ENCODE measurements at regions not wholly inside any gene's neighbourhood (a gene's known extent, or its start where the extent isn't known, plus 50 kb on each side); places are given as distances from the start of the nearest gene placed in this dataset.
A peak's percentile ranks its signal among the peaks of the same experiment; 100 is the strongest.

GRCh38 chr17:69856946-69857345, 218.1 kb upstream of the KCNJ16 start:
- no peak for DNase-seq

- DNase-seq = no peak
Measured at GRCh38 chr17:69857412-69857835, 217.6 kb upstream of the KCNJ16 start.

GRCh38 chr17:69858460-69858859, 216.6 kb upstream of the KCNJ16 start:
- no peak for DNase-seq

DNA sequence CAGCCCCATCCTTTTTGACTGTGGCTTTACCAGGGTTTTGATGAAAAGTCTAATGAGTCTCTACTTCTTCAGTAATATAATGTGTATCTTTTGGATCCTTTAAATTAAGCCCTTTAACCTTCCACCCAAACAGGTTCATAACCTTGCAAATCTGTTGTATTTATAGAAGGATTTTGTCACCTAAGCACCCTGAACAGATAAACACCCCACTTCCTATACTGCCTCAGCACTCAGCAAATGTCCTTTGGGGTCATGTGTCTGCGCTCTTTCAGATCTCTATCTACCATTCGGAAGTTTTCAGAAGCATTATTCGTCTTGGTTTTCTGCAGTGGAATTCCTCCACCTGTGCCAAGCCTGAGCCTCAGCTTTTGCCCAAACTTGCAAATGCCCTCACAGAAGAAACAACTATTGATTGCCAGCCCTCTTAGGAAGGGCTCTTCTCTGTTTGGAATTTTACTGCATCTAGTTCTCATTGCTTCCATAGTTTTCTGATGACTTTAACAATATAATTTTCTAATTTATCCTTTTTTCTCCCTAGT, 214.8 kb upstream of the KCNJ16 start:
- no peak for DNase-seq

- DNase-seq = no peak
Measured at GRCh38 chr17:69864462-69864861, 210.6 kb upstream of the KCNJ16 start.

DNA sequence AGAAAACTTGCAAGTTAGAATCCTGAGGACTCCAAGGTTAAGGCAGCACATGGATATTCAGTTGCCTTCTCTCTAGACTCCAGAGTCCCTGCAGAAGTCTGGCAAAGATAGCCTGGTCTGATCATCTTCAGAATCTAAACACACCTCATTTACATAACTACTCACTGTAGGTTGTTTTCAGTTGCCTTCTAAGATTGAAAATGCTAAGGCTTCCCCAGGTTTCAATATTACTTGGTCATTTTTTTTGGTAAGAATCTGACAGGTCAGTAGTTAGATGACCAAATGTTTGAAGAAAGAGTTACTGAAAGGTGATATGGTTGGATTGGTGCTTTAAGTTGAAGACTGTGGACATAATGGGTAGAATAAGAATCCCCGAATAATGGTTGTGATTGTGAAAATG, 205.4 kb upstream of the KCNJ16 start:
- DNase-seq = no peak

GRCh38 chr17:69870091-69870530, 204.9 kb upstream of the KCNJ16 start:
- DNase-seq = peak; percentile 100

DNA sequence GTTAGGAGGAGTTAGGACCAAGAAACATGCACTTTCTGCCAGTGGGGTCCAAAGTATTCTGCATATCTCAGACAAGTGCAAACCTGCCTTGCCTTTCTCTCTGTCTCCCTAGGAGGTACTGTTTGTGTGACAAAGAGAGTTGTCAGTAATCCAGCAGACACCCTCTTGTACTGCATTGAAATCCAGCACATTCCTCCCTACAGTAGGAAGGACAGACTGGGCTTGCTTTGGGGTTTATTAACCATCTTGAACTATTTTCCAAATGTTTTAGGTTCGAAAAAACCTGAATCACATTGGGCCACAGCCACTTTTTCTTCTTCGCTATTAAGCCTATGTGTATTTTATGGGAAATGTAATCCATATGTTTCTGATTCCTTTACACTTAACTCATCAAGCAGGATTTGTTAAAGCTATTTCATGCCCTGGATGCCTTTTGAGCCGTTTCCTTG, 204.2 kb upstream of the KCNJ16 start:
- DNase-seq = peak; percentile 91

DNA sequence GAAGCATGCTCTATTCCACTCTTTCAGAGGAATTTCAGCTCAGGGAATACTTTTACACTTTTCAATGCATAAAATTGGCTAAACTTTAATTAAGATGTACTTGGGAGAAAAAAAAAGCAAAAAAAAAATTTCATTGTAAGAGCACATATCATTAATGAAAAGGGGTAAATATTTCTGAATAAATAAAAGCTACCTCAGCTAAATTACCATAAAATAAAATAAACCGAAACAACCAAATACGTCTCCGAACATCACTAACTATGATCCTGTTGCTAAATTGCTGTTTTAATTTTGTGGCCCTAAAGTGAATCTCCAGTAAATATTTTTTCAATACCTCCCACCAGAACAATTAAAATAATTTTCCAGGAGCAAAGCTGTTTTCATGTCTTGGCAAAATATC, 203.7 kb upstream of the KCNJ16 start:
- DNase-seq = no peak

DNA sequence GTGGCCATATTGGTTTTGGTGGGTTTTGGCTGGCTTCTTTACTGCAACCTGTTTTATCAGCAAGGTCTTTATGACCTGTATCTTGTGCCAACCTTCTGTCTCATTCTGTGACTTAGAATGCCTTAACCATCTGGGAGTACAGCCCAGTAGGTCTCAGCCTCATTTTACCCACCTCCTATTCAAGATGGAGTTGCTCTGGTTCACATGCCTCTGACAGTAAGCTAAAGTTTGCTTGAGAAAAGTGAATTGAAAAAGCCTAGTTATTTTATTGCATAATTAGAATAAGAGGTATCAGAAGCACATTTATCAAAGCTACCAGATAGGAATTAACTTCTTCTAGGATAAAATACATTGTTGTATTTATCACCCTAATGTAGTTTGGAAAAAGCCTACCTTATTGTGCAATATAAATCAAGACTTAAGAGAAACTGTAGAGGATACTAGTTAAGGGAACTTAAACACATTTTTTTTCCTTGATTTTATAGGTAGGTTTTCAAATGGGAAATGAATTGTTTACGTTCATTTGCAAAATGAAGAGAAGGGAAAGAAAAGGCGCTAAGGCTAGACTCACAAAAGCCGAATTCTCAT, 202.3 kb upstream of the KCNJ16 start:
- no peak for DNase-seq

GRCh38 chr17:69874175-69874670, 200.8 kb upstream of the KCNJ16 start:
- DNase-seq = peak; percentile 73

- no peak for DNase-seq
Measured at GRCh38 chr17:69876757-69877156, 198.3 kb upstream of the KCNJ16 start.

DNA sequence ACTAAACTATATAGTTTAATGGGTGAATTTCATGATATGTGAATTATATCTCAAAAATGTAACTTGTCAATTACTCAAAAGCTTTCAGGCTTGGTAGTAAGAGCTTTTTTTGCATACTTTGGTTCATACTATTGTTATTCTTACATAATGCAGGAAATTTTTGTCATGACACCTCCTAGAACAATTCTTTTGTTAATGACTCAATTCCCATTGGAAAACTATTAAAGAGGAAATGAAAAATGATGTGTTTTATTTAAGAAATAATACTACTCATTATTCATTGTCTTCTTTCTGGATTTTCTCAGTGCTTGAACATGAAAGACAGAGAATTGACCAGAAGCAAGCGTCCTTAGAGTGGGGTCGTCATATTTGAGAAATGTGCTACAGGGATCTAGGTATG, 196.4 kb upstream of the KCNJ16 start:
- DNase-seq = no peak

DNA sequence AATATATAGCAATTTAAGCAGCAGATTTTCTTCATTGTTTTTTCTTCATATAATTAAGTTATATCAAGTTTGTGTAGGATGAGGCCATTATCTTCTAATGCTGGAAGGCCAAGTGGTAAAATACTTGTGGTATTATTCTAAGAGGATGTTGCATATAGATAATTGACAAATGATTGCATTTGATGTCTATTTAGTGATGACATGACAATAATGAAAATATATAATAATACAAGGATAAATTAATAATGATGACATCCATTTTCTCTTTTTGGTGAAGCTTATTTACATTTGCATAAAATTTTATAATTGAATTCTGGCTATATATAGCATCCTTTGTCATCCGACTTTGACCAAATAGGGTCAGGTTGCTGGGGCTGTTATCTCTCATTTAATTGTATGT, 195.4 kb upstream of the KCNJ16 start:
- DNase-seq = no peak

GRCh38 chr17:69880591-69881112, 194.4 kb upstream of the KCNJ16 start:
- DNase-seq = no peak

DNA sequence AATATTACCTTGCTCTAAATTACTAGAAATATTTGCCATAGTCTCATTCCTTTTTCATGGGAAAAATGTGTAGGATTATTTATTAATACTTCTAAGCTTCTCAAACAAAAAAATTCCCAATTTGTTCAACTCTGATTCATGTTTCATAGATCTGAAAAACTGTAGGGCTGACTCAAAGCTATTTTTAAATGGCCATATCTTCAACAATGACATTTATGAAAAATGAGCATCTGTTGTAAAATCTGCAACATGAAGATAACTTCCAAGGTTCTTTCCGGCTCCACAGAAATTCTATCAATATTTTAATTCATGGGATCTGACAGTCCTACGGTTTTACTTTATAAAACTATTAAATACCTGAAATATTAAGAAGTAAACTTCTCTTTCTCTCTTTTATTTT, 192.7 kb upstream of the KCNJ16 start:
- DNase-seq = no peak

GRCh38 chr17:69883120-69883519, 191.9 kb upstream of the KCNJ16 start:
- no peak for DNase-seq

DNA sequence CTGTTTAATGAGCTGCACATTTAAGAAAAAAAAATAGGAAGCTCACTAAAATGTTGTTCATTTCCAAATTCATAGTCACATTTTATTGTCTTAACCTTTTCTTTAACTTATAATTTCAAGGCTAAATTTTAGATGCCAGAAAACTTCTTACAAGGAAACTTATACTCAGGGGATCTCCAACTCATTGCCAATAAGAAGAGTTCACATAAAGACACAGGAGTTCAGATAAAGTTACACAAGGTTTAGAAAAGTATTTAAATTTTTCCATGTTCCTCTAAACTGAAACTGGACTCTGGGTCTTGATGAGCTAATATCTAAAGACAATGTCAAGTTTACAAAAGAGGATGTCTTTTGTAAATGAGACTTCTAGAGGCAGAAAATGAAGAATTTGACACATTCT, 190.7 kb upstream of the KCNJ16 start:
- DNase-seq = no peak

DNA sequence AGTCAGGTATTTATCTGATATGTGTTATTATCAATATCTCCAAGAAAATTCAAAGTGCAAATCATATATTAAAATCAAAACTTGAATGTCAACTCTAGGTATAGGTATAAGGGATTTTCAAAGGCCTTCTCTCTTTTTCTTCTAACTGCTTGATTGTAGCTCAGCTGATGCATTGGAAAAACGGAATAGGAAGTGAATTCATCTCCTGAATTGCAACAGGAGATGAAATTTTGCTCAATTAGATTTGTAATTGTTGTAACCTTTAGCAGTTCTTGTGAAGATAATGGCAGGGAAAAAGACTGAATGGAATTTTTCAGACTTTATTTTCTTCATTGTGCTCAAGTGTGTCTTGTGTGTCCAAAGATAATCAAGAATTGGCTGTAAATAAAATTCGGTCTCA, 190.2 kb upstream of the KCNJ16 start:
- DNase-seq = no peak

GRCh38 chr17:69898601-69899000, 176.4 kb upstream of the KCNJ16 start:
- no peak for DNase-seq

- no peak for DNase-seq
Measured at GRCh38 chr17:69900101-69900500, 174.9 kb upstream of the KCNJ16 start.

GRCh38 chr17:69900829-69901228, 174.2 kb upstream of the KCNJ16 start:
- DNase-seq = no peak

- no peak for DNase-seq
Measured at GRCh38 chr17:69906306-69906705, 168.7 kb upstream of the KCNJ16 start.

DNA sequence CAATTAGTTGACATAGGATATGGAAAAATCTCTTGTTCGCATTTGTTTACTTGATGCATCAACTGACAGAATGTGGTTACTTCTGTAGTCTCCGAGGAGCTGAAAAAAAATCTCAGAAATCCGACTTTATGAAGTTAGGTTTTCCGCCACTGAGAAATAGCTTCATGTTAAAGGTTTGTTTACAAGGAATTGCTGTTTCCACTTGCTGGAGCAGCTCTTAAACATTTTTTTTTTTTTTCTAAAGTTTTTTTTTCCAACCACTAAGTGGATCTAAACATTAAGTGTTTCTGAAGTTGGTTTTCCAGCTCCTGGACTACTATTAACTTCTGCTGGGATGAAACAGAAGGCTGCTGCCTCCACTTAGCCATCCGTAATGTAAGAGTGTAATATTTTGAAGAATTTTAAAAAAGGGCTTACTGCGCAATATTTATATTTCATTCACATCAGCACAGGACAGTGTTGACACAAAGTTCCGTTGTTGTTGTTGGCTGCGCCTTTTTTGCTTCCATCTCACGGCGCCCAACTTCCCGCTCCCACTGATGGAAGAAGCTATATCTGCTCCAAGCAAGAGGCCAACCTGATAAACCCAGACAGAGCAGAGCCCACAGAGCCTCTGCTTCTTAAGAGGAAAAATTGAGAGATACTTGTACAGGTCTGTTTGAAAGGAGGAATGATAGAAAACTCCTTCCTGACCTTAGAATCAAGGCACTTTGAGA, 167.7 kb upstream of the KCNJ16 start:
- DNase-seq = no peak

Measured in islet precursor cell (in vitro differentiated cells).